RWPE1 (cell line): ENCODE measurements at regions not wholly inside any gene's neighbourhood (a gene's known extent, or its start where the extent isn't known, plus 50 kb on each side); places are given as distances from the start of the nearest gene placed in this dataset.

Source experiments
- CTCF ChIA-PET: fragments of 350-600 bp; sonication (Branson Sonifier 250); formaldehyde crosslinking; extraction: SDS; loops from one replicate; lab custom pipeline; 2021; lab: Yijun Ruan, JAX
- POLR2A ChIA-PET: fragments of 400-600 bp; formaldehyde crosslinking; extraction: SDS; loops from one replicate; lab custom pipeline; 2020; ENCODE audit warnings: antibody characterized with exemption; ENCODE audit not compliant: low non-redundant PET; lab: Yijun Ruan, JAX
- DNase-seq: peaks from one replicate; pipeline ENCODE4 v3.0.0; 2012; ENCODE audit warnings: low spot score
- H3K27ac ChIP-seq: fragments of 450-650 bp; 2 replicates; pipeline ENCODE4 v1.5.1; 2017
- TF ChIP-seq, protein P1 (sequence below): fragments of 450-650 bp; conservative IDR thresholded peaks from 2 replicates; pipeline ENCODE4 v1.5.1; 2017; ENCODE audit warnings: low read depth, mild to moderate bottlenecking

DNA sequence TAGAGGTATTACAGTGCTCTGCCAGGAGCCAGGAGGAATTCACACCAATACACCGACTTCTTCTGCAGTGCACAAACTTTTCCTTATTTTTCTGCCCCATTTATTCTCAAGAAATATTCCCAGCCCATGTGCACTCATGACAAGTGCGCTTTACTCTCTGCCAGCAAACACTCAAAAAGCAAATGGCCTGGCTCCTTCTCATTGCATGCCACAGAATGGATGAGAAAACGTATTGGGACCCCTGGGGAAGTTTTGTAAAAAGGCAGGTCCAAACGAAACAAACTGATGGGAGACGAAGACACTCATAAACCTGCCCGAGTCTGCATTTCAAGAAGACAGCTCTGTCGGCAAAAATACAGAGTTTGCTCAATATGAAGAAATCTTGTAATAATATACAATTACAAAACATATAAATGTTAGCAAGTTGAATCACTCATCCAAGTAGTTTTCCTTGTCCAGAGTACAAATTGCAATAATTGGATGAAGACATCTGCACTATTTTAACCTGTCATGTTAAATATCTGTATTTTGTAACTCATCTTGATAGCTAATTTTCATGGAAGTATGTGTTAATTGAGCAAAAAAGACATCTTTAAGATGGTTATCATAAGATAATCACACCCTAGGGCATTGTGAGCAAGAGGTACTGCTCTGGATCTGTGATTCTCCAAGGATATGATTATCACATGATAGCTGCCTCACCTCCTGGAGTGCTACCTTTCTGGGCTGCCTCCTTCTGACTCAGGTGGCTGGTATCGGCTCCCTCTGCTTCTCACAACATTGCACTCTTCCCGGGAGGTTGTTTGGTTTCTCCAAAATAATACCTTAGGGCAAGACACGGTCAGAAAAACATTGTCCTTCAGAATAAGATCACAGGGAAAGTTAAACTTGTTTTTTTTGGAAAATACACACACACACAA is 260.8 kb upstream of the G2E3 start:
- POLR2A ChIA-PET, result no interaction called here
- CTCF ChIA-PET, result interaction anchor here (0.7 kb wide), 1 partner anchor 69 kb away, joined by 3 read pairs; no protein-coding TSS in a partner anchor
- TF ChIP-seq, protein P1, sequence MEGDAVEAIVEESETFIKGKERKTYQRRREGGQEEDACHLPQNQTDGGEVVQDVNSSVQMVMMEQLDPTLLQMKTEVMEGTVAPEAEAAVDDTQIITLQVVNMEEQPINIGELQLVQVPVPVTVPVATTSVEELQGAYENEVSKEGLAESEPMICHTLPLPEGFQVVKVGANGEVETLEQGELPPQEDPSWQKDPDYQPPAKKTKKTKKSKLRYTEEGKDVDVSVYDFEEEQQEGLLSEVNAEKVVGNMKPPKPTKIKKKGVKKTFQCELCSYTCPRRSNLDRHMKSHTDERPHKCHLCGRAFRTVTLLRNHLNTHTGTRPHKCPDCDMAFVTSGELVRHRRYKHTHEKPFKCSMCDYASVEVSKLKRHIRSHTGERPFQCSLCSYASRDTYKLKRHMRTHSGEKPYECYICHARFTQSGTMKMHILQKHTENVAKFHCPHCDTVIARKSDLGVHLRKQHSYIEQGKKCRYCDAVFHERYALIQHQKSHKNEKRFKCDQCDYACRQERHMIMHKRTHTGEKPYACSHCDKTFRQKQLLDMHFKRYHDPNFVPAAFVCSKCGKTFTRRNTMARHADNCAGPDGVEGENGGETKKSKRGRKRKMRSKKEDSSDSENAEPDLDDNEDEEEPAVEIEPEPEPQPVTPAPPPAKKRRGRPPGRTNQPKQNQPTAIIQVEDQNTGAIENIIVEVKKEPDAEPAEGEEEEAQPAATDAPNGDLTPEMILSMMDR, result no peak
- DNase-seq, result no peak
- no peak overlapping the region for H3K27ac ChIP-seq

DNA sequence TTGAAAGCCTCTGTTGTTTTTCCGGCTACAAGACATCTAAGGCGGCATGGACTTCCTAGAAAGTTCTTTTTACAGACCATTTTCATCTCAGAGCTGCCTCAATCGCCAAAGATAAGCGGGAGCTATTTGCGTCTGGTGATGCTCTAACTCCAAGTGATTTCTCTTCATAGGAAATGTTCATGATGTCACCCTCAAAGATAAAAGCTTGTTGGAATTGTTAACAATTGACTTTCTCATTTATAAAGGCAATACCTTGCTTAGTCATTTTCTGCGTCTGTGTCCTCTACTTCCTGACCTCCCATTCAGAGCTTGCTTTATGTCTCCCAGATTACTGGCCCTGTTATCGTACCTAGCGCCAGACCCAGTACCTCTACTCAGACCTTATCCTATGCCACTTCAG is 259.0 kb upstream of the G2E3 start:
- DNase-seq, result no peak
- ChIA-PET POLR2A (no interaction called here), CTCF (interaction anchor here (0.7 kb wide), 1 partner anchor 10 kb away, joined by 5 read pairs; no protein-coding TSS in a partner anchor)
- no peak overlapping the region for H3K27ac ChIP-seq
- TF ChIP-seq, protein P1, result no peak

DNA sequence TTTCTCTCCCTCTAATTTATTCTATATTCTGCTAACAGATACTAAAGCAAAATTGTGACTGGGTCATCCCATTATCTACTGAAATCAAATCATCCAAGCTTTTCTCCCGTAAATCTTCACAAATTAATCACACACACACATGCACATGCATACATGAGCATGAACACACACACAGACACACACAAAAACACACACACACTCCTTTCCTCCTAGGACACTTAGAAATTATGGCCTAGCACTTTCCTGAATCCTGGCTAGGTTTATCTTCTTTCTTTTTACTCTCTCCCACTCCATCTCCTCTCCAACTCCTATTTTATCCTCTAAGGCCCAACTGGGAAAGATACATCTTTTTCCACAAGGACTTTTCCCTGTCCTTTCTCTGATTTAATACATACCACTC is 255.6 kb upstream of the G2E3 start:
- ChIA-PET POLR2A (no interaction called here), CTCF (no interaction called here)
- TF ChIP-seq, protein P1, result no peak
- DNase-seq, result no peak
- H3K27ac ChIP-seq, result no peak overlapping the region

DNA sequence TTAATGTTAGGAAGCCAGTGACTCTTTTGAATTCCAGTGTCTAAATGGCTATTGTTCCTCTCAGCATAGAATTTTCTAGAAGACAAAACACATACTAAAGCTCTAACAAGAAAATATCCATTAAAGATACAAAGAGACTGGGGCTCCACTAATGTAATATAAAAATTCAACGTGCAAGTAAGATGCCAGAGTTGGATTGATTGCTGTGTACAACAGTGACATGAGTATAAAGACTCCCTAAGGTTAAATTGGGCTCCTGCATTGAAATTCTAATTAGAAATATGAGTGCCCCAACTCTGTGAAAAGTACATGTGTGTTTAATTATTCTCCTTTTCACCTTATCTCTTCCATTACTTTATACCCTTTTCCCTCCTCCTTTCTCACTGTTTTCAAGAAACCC is 253.6 kb upstream of the G2E3 start:
- H3K27ac ChIP-seq, result no peak overlapping the region
- DNase-seq, result no peak
- TF ChIP-seq, protein P1, result no peak
- ChIA-PET POLR2A (no interaction called here), CTCF (no interaction called here)

DNA sequence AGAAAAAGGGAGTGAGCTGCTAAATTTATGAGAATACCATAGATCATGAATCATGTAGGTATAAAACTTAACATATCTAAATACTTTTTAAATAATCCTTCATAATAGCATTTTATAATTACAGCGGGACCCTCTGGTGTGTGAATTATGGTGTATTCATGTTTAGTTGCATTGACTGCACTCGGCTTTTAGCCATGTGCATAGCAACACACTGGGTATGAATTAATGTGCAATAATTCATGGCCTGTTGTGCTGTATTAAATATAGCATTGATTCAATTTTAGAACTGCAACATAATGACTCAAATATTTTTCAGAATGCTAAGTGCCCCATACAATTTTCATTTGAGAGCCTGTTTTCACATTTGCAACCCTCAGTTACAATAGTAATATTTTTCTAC is 249.6 kb upstream of the G2E3 start:
- DNase-seq, result no peak
- ChIA-PET POLR2A (no interaction called here), CTCF (no interaction called here)
- TF ChIP-seq, protein P1, result no peak
- H3K27ac ChIP-seq, result no peak overlapping the region

DNA sequence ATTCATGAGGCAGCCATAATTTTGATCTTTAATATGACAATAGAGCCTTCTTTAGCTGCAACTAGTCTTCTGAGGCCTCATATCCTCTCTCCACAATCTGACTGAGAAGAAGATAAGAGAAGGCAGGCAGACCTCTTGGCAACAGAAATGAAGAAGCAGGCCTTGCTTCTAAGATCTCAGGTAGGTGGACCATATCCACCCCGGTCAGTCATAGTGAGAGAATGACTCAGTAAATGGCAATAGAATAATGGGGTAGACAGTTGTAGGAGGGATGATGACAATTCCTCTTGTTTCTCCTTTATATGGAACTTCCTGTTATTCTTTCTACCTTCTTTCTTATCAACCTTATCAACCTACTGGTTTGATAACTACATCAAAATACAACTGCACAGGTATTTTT is 246.7 kb upstream of the G2E3 start:
- CTCF ChIA-PET, result no interaction called here
- POLR2A ChIA-PET, result no interaction called here
- TF ChIP-seq, protein P1, result no peak
- H3K27ac ChIP-seq, result no peak overlapping the region
- DNase-seq, result no peak
